ENCODE measurements at regions not wholly inside any gene's neighbourhood (a gene's known extent, or its start where the extent isn't known, plus 50 kb on each side); places are given as distances from the start of the nearest gene placed in this dataset.
"Not testable (repeated sequence)": the region's sequence is repeated elsewhere in the genome, so short reads cannot be mapped to it uniquely, and the experiment has no call there.

- no peak overlapping the region for H3K27ac ChIP-seq (ENCODE audit: low read depth, low read length)
These were observed 106.3 kb upstream of the ANXA10 start for GRCh38 chr4:167986044-167986443.

GRCh38 chr4:167987285-167987684 lies 105.1 kb upstream of the ANXA10 start:
- no peaks in the 10 kb centered on the region for H3K36me3 Mint-ChIP-seq (ENCODE audit: low read depth)
- H3K27me3 ChIP-seq (ENCODE audit: control insufficient read depth, insufficient read depth, low read length, poor library complexity, severe bottlenecking), result no peaks in the 10 kb centered on the region
- H3K4me1 ChIP-seq (ENCODE audit: control insufficient read depth, insufficient read depth, low read length), result no peaks in the 10 kb centered on the region
- H3K4me3 Mint-ChIP-seq, result no peak overlapping the region
- H3K9me3 Mint-ChIP-seq, result peaks cover 15% of the 10 kb centered on the region
- WGBS, 2 experiments (ENCODE audit: insufficient coverage in 1 of 2, insufficient read length in 1 of 2), result 83 to 94% methylated on average over 2 of the region's 2 CpGs
- H3K4me3 ChIP-seq (ENCODE audit: low read length), result no peak overlapping the region
- no peak overlapping the region for H3K27ac Mint-ChIP-seq
- no peak overlapping the region for H3K9ac ChIP-seq (ENCODE audit: extremely low read depth, low read length, poor library complexity, severe bottlenecking)
- no peaks in the 10 kb centered on the region for H3K9me3 ChIP-seq (ENCODE audit: control insufficient read depth, low read length)
- TF ChIP-seq, protein P1, sequence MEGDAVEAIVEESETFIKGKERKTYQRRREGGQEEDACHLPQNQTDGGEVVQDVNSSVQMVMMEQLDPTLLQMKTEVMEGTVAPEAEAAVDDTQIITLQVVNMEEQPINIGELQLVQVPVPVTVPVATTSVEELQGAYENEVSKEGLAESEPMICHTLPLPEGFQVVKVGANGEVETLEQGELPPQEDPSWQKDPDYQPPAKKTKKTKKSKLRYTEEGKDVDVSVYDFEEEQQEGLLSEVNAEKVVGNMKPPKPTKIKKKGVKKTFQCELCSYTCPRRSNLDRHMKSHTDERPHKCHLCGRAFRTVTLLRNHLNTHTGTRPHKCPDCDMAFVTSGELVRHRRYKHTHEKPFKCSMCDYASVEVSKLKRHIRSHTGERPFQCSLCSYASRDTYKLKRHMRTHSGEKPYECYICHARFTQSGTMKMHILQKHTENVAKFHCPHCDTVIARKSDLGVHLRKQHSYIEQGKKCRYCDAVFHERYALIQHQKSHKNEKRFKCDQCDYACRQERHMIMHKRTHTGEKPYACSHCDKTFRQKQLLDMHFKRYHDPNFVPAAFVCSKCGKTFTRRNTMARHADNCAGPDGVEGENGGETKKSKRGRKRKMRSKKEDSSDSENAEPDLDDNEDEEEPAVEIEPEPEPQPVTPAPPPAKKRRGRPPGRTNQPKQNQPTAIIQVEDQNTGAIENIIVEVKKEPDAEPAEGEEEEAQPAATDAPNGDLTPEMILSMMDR (conservative IDR thresholded peaks at IDR 0.05), result no peak
- no peaks in the 10 kb centered on the region for H3K4me1 Mint-ChIP-seq
- H3K27me3 Mint-ChIP-seq (ENCODE audit: insufficient read depth), result no peaks in the 10 kb centered on the region
- no peak overlapping the region for H3K27ac ChIP-seq (ENCODE audit: low read depth, low read length)
- H3K36me3 ChIP-seq (ENCODE audit: control insufficient read depth, insufficient read depth, low read length), result no peaks in the 10 kb centered on the region
- no peak for DNase-seq

More at GRCh38 chr4:167986044-167986443, 106.3 kb upstream of the ANXA10 start:
- Histone ChIP-seq H3K27me3 (ENCODE audit: control insufficient read depth, insufficient read depth, low read length, poor library complexity, severe bottlenecking) (no peaks in the 10 kb centered on the region), H3K4me3 (ENCODE audit: low read length) (no peak overlapping the region), H3K4me1 (ENCODE audit: control insufficient read depth, insufficient read depth, low read length) (no peaks in the 10 kb centered on the region), H3K36me3 (ENCODE audit: control insufficient read depth, insufficient read depth, low read length) (no peaks in the 10 kb centered on the region), H3K9ac (ENCODE audit: extremely low read depth, low read length, poor library complexity, severe bottlenecking) (no peak overlapping the region), H3K9me3 (ENCODE audit: control insufficient read depth, low read length) (no peaks in the 10 kb centered on the region)
- WGBS, 2 experiments (ENCODE audit: insufficient coverage in 1 of 2, insufficient read length in 1 of 2), result 92% methylated on average over 3 of the region's 3 CpGs; no CpG with 5 or more reads in 1 of the 2 experiments
- no peak for DNase-seq
- H3K27ac Mint-ChIP-seq, result no peak overlapping the region
- H3K9me3 Mint-ChIP-seq, result peaks cover 15% of the 10 kb centered on the region
- H3K4me1 Mint-ChIP-seq, result no peaks in the 10 kb centered on the region
- no peak overlapping the region for H3K4me3 Mint-ChIP-seq
- H3K36me3 Mint-ChIP-seq (ENCODE audit: low read depth), result no peaks in the 10 kb centered on the region
- H3K27me3 Mint-ChIP-seq (ENCODE audit: insufficient read depth), result no peaks in the 10 kb centered on the region
- TF ChIP-seq, protein P1 (conservative IDR thresholded peaks at IDR 0.05), result no peak

- Histone ChIP-seq H3K36me3 (ENCODE audit: control insufficient read depth, insufficient read depth, low read length) (no peaks in the 10 kb centered on the region), H3K9ac (ENCODE audit: extremely low read depth, low read length, poor library complexity, severe bottlenecking) (no peak overlapping the region), H3K4me3 (ENCODE audit: low read length) (no peak overlapping the region), H3K9me3 (ENCODE audit: control insufficient read depth, low read length) (peaks cover 16% of the 10 kb centered on the region), H3K4me1 (ENCODE audit: control insufficient read depth, insufficient read depth, low read length) (no peaks in the 10 kb centered on the region), H3K27ac (ENCODE audit: low read depth, low read length) (no peak overlapping the region), H3K27me3 (ENCODE audit: control insufficient read depth, insufficient read depth, low read length, poor library complexity, severe bottlenecking) (no peaks in the 10 kb centered on the region)
- TF ChIP-seq, protein P1 (conservative IDR thresholded peaks at IDR 0.05), result peak; percentile 29
- no peak overlapping the region for H3K4me3 Mint-ChIP-seq
- no peak for DNase-seq
- no peaks in the 10 kb centered on the region for H3K27me3 Mint-ChIP-seq (ENCODE audit: insufficient read depth)
- WGBS, 2 experiments (ENCODE audit: insufficient coverage in 1 of 2, insufficient read length in 1 of 2), result 100% methylated on average over 1 of the region's 2 CpGs; no CpG with 5 or more reads in 1 of the 2 experiments
- H3K36me3 Mint-ChIP-seq (ENCODE audit: low read depth), result no peaks in the 10 kb centered on the region
- no peaks in the 10 kb centered on the region for H3K4me1 Mint-ChIP-seq
- H3K27ac Mint-ChIP-seq, result no peak overlapping the region
- H3K9me3 Mint-ChIP-seq, result peaks cover 10% of the 10 kb centered on the region
These were observed 102.5 kb upstream of the ANXA10 start for GRCh38 chr4:167989815-167990214.

- H3K27me3 Mint-ChIP-seq (ENCODE audit: insufficient read depth), result not testable (repeated sequence)
- WGBS, 2 experiments (ENCODE audit: insufficient coverage in 1 of 2, insufficient read length in 1 of 2), result 70 to 95% methylated on average over 2 to 4 of the region's 6 CpGs
These were observed 84.2 kb upstream of the ANXA10 start for GRCh38 chr4:168008112-168008511.

More at GRCh38 chr4:168008112-168008511, 84.2 kb upstream of the ANXA10 start:
- H3K4me3 Mint-ChIP-seq; H3K36me3 ChIP-seq (ENCODE audit: control insufficient read depth, insufficient read depth, low read length); H3K36me3 Mint-ChIP-seq (ENCODE audit: low read depth); H3K27ac ChIP-seq (ENCODE audit: low read depth, low read length); H3K9me3 Mint-ChIP-seq; H3K9me3 ChIP-seq (ENCODE audit: control insufficient read depth, low read length); H3K27me3 ChIP-seq (ENCODE audit: control insufficient read depth, insufficient read depth, low read length, poor library complexity, severe bottlenecking); H3K4me1 ChIP-seq (ENCODE audit: control insufficient read depth, insufficient read depth, low read length); H3K27ac Mint-ChIP-seq; H3K4me3 ChIP-seq (ENCODE audit: low read length); DNase-seq; H3K9ac ChIP-seq (ENCODE audit: extremely low read depth, low read length, poor library complexity, severe bottlenecking): not testable (repeated sequence)
- H3K4me1 Mint-ChIP-seq, result peaks cover 16% of the 10 kb centered on the region

Measured in endodermal cell (in vitro differentiated cells).